Tibial artery (tissue), 4 donors: ENCODE measurements at regions not wholly inside any gene's neighbourhood (a gene's known extent, or its start where the extent isn't known, plus 50 kb on each side); places are given as distances from the start of the nearest gene placed in this dataset.
"Not testable (repeated sequence)": the region's sequence is repeated elsewhere in the genome, so short reads cannot be mapped to it uniquely, and the experiment has no call there.

Experiments
- DNase-seq, 2 donors: peaks; one replicate each; pipeline ENCODE4 v3.0.0-alpha.2; 2019
- H3K27ac ChIP-seq, 2 donors: fragments of 200-600 bp; sonication (generic) in 1 of 2; 1 replicate in 1 of 2; 2 replicates in 1 of 2; pipeline ENCODE4 v1.5.1; 2018 to 2019; ENCODE audit warnings: mild to moderate bottlenecking in 1 of 2
- H3K27me3 ChIP-seq, 2 donors: fragments of 200-600 bp; sonication (generic) in 1 of 2; one replicate each; pipeline versions ENCODE4 v1.5.1 to v1.6.0; 2016 to 2019
- H3K36me3 ChIP-seq, 3 donors: fragments of 200-600 bp; sonication (generic) in 2 of 3; one replicate each; pipeline ENCODE4 v1.5.1; 2016 to 2019; ENCODE audit warnings: mild to moderate bottlenecking in 2 of 3
- H3K4me1 ChIP-seq, 4 donors: fragments of 200-600 bp; sonication (generic) in 2 of 4; 1 replicate in 3 of 4; 2 replicates in 1 of 4; pipeline ENCODE4 v1.5.1; 2016 to 2019
- H3K4me3 ChIP-seq, 2 donors: fragments of 200-600 bp; sonication (generic) in 1 of 2; 1 replicate in 1 of 2; 2 replicates in 1 of 2; pipeline ENCODE4 v1.5.1; 2018 to 2019; ENCODE audit warnings: mild to moderate bottlenecking in 2 of 2
- H3K9me3 ChIP-seq, 3 donors: fragments of 200-600 bp; sonication (generic) in 1 of 3; one replicate each; pipeline ENCODE4 v1.5.1; 2016 to 2019
- intact Hi-C: fragments of 100-400 bp; cut with DNase I; formaldehyde crosslinking; loops from one replicate; pipeline ENCODE4 v1.15.0; 2023; ENCODE audit warnings: low total_unique reads
- TF ChIP-seq, protein P1 (sequence below), 2 experiments: fragments of 200-600 bp in 1 of 2; fragments of 450-650 bp in 1 of 2; IDR thresholded peaks; one replicate each; pipeline ENCODE4 v1.5.1; 2017 to 2019; ENCODE audit warnings: antibody characterized with exemption in 2 of 2, mild to moderate bottlenecking in 1 of 2, moderate library complexity in 1 of 2

DNA sequence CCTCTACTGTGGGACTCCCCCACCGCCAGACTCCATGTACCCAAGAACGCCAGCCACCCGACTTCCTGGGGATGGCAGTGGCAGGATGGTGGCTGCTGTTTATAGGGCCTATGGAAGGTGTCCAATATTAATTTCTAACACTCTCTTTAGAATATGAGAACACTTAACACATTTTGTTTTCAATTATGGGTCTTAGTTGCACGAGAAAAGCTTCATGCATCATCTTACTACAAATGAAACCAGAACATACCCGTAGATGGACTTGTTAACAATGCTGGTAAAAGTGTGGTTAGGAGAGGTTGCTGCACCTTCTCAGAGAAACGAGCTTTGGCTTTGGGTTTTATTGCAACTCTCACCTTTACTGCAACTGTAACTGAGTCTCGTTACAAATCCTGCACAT lies 335.6 kb upstream of the ID2 start:
- H3K27me3 ChIP-seq, result no peaks in the 10 kb centered on the region

DNA sequence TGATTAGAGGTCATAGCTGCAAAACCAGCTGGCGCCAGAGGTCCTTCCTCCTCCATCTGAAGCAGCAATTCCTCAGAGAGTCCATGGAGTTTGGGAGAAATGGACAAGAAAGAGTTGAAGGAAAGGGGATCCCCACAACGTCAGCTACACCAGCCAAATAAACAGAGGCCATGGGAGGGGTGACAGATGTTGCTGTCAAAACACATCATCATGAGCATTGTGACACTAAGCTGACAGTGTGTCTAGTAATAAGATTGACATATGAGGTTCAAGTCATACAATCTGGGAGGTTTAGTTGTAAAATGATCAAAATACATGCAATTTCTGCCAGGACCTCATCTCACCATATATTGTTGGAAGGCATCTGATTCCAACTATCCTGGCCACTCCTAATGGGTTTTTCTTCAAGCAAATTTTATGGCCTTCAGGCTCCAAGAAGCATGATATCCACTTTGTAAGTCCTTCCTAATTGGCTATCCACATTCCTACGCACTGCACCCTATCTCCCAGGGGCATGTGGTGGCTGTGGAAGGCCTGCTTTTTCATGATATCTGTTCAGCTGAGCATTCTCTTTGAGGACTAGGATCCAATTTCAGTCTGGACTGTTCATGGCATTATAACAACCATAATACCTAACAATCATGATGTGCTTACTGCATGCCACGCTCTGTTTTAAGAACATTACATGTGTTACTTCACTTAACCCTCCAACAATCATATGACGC lies 335.0 kb upstream of the ID2 start:
- Histone ChIP-seq H3K36me3 (no peaks in the 10 kb centered on the region), H3K4me1 (peaks cover 0 to 17% (median 0%) of the 10 kb centered on the region in 4 donors), H3K27me3 (no peaks in the 10 kb centered on the region), H3K27ac (no peak overlapping the region), H3K4me3 (no peak overlapping the region), H3K9me3 (no peaks in the 10 kb centered on the region)
- TF ChIP-seq, protein P1, sequence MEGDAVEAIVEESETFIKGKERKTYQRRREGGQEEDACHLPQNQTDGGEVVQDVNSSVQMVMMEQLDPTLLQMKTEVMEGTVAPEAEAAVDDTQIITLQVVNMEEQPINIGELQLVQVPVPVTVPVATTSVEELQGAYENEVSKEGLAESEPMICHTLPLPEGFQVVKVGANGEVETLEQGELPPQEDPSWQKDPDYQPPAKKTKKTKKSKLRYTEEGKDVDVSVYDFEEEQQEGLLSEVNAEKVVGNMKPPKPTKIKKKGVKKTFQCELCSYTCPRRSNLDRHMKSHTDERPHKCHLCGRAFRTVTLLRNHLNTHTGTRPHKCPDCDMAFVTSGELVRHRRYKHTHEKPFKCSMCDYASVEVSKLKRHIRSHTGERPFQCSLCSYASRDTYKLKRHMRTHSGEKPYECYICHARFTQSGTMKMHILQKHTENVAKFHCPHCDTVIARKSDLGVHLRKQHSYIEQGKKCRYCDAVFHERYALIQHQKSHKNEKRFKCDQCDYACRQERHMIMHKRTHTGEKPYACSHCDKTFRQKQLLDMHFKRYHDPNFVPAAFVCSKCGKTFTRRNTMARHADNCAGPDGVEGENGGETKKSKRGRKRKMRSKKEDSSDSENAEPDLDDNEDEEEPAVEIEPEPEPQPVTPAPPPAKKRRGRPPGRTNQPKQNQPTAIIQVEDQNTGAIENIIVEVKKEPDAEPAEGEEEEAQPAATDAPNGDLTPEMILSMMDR (IDR thresholded peaks at IDR 0.05), result no peak
- intact Hi-C loops, result no loop called here
- no peak for DNase-seq

More for the DNA sequence above, 335.6 kb upstream of the ID2 start:
- intact Hi-C loops, result no loop called here
- H3K27ac ChIP-seq, result no peak overlapping the region
- H3K4me1 ChIP-seq, result peaks cover 0 to 17% (median 0%) of the 10 kb centered on the region in 4 donors
- H3K36me3 ChIP-seq, result no peaks in the 10 kb centered on the region
- TF ChIP-seq, protein P1 (IDR thresholded peaks at IDR 0.05), result no peak
- DNase-seq, result no peak
- H3K9me3 ChIP-seq, result no peaks in the 10 kb centered on the region
- H3K4me3 ChIP-seq, result no peak overlapping the region

DNA sequence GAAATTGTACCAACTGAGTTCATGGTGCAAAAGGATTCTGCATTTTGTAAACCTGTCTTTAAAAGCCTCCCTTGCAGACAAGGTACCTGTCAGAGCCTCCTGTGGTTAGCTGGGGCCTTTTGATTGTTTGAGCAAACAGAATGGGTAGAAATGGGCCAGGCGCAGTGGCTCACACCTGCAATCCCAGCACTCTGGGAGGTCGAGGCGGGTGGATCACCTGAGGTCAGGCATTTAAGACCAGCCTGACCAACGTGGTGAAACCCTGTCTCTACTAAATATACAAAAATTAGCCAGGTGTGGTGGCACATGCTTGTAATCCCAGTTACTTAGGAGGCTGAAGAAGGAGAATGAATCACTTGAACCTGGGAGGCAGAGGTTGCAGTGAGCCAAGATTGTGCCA lies 332.9 kb upstream of the ID2 start:
- H3K27me3 ChIP-seq, H3K9me3 ChIP-seq, H3K27ac ChIP-seq, H3K36me3 ChIP-seq, intact Hi-C loops, H3K4me1 ChIP-seq, H3K4me3 ChIP-seq, DNase-seq: not testable (repeated sequence)

- H3K4me3 ChIP-seq, result no peak overlapping the region
- TF ChIP-seq, protein P1 (IDR thresholded peaks at IDR 0.05), result no peak
- no peaks in the 10 kb centered on the region for H3K4me1 ChIP-seq
- DNase-seq, result no peak
- intact Hi-C loops, result no loop called here
- H3K27ac ChIP-seq, result no peak overlapping the region
- no peaks in the 10 kb centered on the region for H3K9me3 ChIP-seq
- H3K36me3 ChIP-seq, result no peaks in the 10 kb centered on the region
- H3K27me3 ChIP-seq, result no peaks in the 10 kb centered on the region
Measured at GRCh38 chr2:8352296-8352695, 329.6 kb upstream of the ID2 start.

GRCh38 chr2:8352989-8353388 lies 328.9 kb upstream of the ID2 start:
- Histone ChIP-seq H3K27me3 (no peaks in the 10 kb centered on the region), H3K9me3 (no peaks in the 10 kb centered on the region), H3K4me3 (no peak overlapping the region), H3K4me1 (no peaks in the 10 kb centered on the region), H3K36me3 (no peaks in the 10 kb centered on the region), H3K27ac (no peak overlapping the region)
- intact Hi-C loops, result no loop called here
- no peak for DNase-seq
- TF ChIP-seq, protein P1 (IDR thresholded peaks at IDR 0.05), result no peak

- H3K4me3 ChIP-seq, result no peak overlapping the region
- H3K27ac ChIP-seq, result no peak overlapping the region
- intact Hi-C loops, result no loop called here
- H3K36me3 ChIP-seq, result no peaks in the 10 kb centered on the region
- DNase-seq, result no peak
- H3K9me3 ChIP-seq, result no peaks in the 10 kb centered on the region
- H3K4me1 ChIP-seq, result no peaks in the 10 kb centered on the region
- TF ChIP-seq, protein P1 (IDR thresholded peaks at IDR 0.05), result no peak
- H3K27me3 ChIP-seq, result no peaks in the 10 kb centered on the region
Measured at GRCh38 chr2:8355102-8355859, 326.6 kb upstream of the ID2 start.
